ENCODE measurements at regions not wholly inside any gene's neighbourhood (a gene's known extent, or its start where the extent isn't known, plus 50 kb on each side); places are given as distances from the start of the nearest gene placed in this dataset.
A peak's percentile ranks its signal among the peaks of the same experiment; 100 is the strongest.

- ATAC-seq = no peak
- Histone ChIP-seq H3K9me3 (no peaks in the 10 kb centered on the region), H3K4me3 (no peak overlapping the region), H3K4me2 (no peak overlapping the region), H3K4me1 (no peaks in the 10 kb centered on the region), H3K27ac (no peak overlapping the region)
- 9% methylated on average over 1 of the region's 1 CpG for WGBS (ENCODE audit: missing lambda C conversion rate)
- no peak for DNase-seq (ENCODE audit: low read depth in 1 of 2, low spot score in 1 of 2)
- CTCF ChIA-PET = no interaction called here
- no peak for FAIRE-seq
- POLR2A ChIA-PET = no interaction called here
- TF ChIP-seq HDAC2 (IDR thresholded peaks at IDR 0.05) (no peak), CBX8 (IDR thresholded peaks at IDR 0.05) (no peak), FOSB (CRISPR knock-in tag; IDR thresholded peaks at IDR 0.05) (no peak), KDM5A (IDR thresholded peaks at IDR 0.05) (no peak), KDM1A (IDR thresholded peaks at IDR 0.05; ENCODE audit: low read depth) (no peak), RAD21 (conservative IDR thresholded peaks at IDR 0.05 in 1 of 2, IDR thresholded peaks at IDR 0.05 in 1 of 2) (no peak), MAX (IDR thresholded peaks at IDR 0.05) (no peak), CEBPB (IDR thresholded peaks at IDR 0.05) (no peak), MAFK (IDR thresholded peaks at IDR 0.05; ENCODE audit: partially characterized antibody) (no peak), RARB (CRISPR knock-in tag; IDR thresholded peaks at IDR 0.05) (no peak), FOXS1 (CRISPR knock-in tag; IDR thresholded peaks at IDR 0.05) (no peak), ZFP36 (IDR thresholded peaks at IDR 0.05; ENCODE audit: borderline replicate concordance, partially characterized antibody) (no peak), HOXB5 (CRISPR knock-in tag; IDR thresholded peaks at IDR 0.05) (no peak), SREBF2 (IDR thresholded peaks at IDR 0.05) (no peak), JUN (IDR thresholded peaks at IDR 0.05) (no peak), ESRRA (IDR thresholded peaks at IDR 0.05; ENCODE audit: borderline replicate concordance, low read length) (no peak)
- TF ChIP-seq, protein P1, sequence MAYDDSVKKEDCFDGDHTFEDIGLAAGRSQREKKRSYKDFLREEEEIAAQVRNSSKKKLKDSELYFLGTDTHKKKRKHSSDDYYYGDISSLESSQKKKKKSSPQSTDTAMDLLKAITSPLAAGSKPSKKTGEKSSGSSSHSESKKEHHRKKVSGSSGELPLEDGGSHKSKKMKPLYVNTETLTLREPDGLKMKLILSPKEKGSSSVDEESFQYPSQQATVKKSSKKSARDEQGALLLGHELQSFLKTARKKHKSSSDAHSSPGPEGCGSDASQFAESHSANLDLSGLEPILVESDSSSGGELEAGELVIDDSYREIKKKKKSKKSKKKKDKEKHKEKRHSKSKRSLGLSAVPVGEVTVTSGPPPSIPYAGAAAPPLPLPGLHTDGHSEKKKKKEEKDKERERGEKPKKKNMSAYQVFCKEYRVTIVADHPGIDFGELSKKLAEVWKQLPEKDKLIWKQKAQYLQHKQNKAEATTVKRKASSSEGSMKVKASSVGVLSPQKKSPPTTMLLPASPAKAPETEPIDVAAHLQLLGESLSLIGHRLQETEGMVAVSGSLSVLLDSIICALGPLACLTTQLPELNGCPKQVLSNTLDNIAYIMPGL (CRISPR knock-in tag; IDR thresholded peaks at IDR 0.05; ENCODE audit: borderline replicate concordance) = no peak
- TF ChIP-seq, protein P2, sequence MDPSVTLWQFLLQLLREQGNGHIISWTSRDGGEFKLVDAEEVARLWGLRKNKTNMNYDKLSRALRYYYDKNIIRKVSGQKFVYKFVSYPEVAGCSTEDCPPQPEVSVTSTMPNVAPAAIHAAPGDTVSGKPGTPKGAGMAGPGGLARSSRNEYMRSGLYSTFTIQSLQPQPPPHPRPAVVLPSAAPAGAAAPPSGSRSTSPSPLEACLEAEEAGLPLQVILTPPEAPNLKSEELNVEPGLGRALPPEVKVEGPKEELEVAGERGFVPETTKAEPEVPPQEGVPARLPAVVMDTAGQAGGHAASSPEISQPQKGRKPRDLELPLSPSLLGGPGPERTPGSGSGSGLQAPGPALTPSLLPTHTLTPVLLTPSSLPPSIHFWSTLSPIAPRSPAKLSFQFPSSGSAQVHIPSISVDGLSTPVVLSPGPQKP (IDR thresholded peaks at IDR 0.05; ENCODE audit: low read depth, low read length) = no peak
- TF ChIP-seq, protein P3, sequence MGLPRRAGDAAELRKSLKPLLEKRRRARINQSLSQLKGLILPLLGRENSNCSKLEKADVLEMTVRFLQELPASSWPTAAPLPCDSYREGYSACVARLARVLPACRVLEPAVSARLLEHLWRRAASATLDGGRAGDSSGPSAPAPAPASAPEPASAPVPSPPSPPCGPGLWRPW (IDR thresholded peaks at IDR 0.05) = no peak
Measured at GRCh38 chr10:8992009-8992408, 937.5 kb downstream of the GATA3 start.

- Histone ChIP-seq H3K4me2 (no peak overlapping the region), H3K4me1 (no peaks in the 10 kb centered on the region), H3K4me3 (no peak overlapping the region), H3K27ac (no peak overlapping the region), H3K9me3 (no peaks in the 10 kb centered on the region)
- WGBS (ENCODE audit: missing lambda C conversion rate) = 37% methylated on average over 8 of the region's 8 CpGs
- peak; percentile 77 for FAIRE-seq
- TF ChIP-seq BHLHE40 (IDR thresholded peaks at IDR 0.05; ENCODE audit: low read depth, low read length) (no peak), TFCP2L1 (CRISPR knock-in tag; IDR thresholded peaks at IDR 0.05) (no peak), SREBF2 (IDR thresholded peaks at IDR 0.05) (no peak), CTCF (IDR thresholded peaks at IDR 0.05) (no peak), KDM5A (IDR thresholded peaks at IDR 0.05) (no peak), POLR2A (IDR thresholded peaks at IDR 0.05; ENCODE audit: low read length) (no peak)
- DNase-seq (ENCODE audit: low read depth in 1 of 2, low spot score in 1 of 2) = no peak
- no peak for ATAC-seq
- CTCF ChIA-PET = no interaction called here
- POLR2A ChIA-PET = no interaction called here
Measured at GRCh38 chr10:8993864-8994263, 939.4 kb downstream of the GATA3 start.
